Erythroblast (primary cell): ENCODE measurements at regions not wholly inside any gene's neighbourhood (a gene's known extent, or its start where the extent isn't known, plus 50 kb on each side); places are given as distances from the start of the nearest gene placed in this dataset.

Source experiments
- GATA1 ChIP-seq: IDR thresholded peaks from 2 replicates; pipeline ENCODE4 v1.6.1; 2011; ENCODE audit warnings: low read depth, mild to moderate bottlenecking, control low read depth, low read length, moderate library complexity
- POLR2A ChIP-seq: IDR thresholded peaks from 2 replicates; pipeline ENCODE4 v1.6.1; 2011; ENCODE audit warnings: mild to moderate bottlenecking, low read length

GRCh38 chr2:237269138-237269875, 144.7 kb downstream of the COL6A3 start:
- TF ChIP-seq POLR2A = no peak
- no peak for TF ChIP-seq GATA1
